ENCODE measurements at regions not wholly inside any gene's neighbourhood (a gene's known extent, or its start where the extent isn't known, plus 50 kb on each side); places are given as distances from the start of the nearest gene placed in this dataset.
A peak's percentile ranks its signal among the peaks of the same experiment; 100 is the strongest.
"Not testable (repeated sequence)": the region's sequence is repeated elsewhere in the genome, so short reads cannot be mapped to it uniquely, and the experiment has no call there.

- DNase-seq (ENCODE audit: low read depth), result no peak
Measured at GRCh38 chr2:187002242-187002641, 153.3 kb upstream of the ZSWIM2 start.

- no peak for DNase-seq (ENCODE audit: low read depth)
Measured at GRCh38 chr2:187001248-187001647, 152.3 kb upstream of the ZSWIM2 start.

GRCh38 chr2:186995092-186995491 lies 146.1 kb upstream of the ZSWIM2 start:
- DNase-seq (ENCODE audit: low read depth), result peak; percentile 21

GRCh38 chr2:186992597-186992996 lies 143.6 kb upstream of the ZSWIM2 start:
- no peak for DNase-seq (ENCODE audit: low read depth)

GRCh38 chr2:186991766-186992417 lies 142.9 kb upstream of the ZSWIM2 start:
- peak; percentile 23 for DNase-seq (ENCODE audit: low read depth)

- no peak for DNase-seq (ENCODE audit: low read depth)
Measured at GRCh38 chr2:186984966-186985365, 136.0 kb upstream of the ZSWIM2 start.

GRCh38 chr2:186984481-186984880 lies 135.5 kb upstream of the ZSWIM2 start:
- no peak for DNase-seq (ENCODE audit: low read depth)

- no peak for DNase-seq (ENCODE audit: low read depth)
Measured at GRCh38 chr2:186980787-186981550, 132.0 kb upstream of the ZSWIM2 start.

GRCh38 chr2:186980117-186980442 lies 131.1 kb upstream of the ZSWIM2 start:
- no peak for DNase-seq (ENCODE audit: low read depth)

GRCh38 chr2:186979439-186980116 lies 130.6 kb upstream of the ZSWIM2 start:
- no peak for DNase-seq (ENCODE audit: low read depth)

- no peak for DNase-seq (ENCODE audit: low read depth)
Measured at GRCh38 chr2:186977433-186978045, 128.6 kb upstream of the ZSWIM2 start.

GRCh38 chr2:186976329-186976728 lies 127.4 kb upstream of the ZSWIM2 start:
- DNase-seq (ENCODE audit: low read depth), result no peak

GRCh38 chr2:186972281-186972970 lies 123.5 kb upstream of the ZSWIM2 start:
- no peak for DNase-seq (ENCODE audit: low read depth)

GRCh38 chr2:186968277-186968676 lies 119.3 kb upstream of the ZSWIM2 start:
- peak; percentile 22 for DNase-seq (ENCODE audit: low read depth)

- no peak for DNase-seq (ENCODE audit: low read depth)
Measured at GRCh38 chr2:186966015-186966414, 117.0 kb upstream of the ZSWIM2 start.

GRCh38 chr2:186962085-186962747 lies 113.2 kb upstream of the ZSWIM2 start:
- no peak for DNase-seq (ENCODE audit: low read depth)

GRCh38 chr2:186960241-186960640 lies 111.3 kb upstream of the ZSWIM2 start:
- DNase-seq (ENCODE audit: low read depth), result not testable (repeated sequence)

- DNase-seq (ENCODE audit: low read depth), result no peak
Measured at GRCh38 chr2:186959486-186959885, 110.5 kb upstream of the ZSWIM2 start.

GRCh38 chr2:186950694-186951093 lies 101.7 kb upstream of the ZSWIM2 start:
- peak; percentile 23 for DNase-seq (ENCODE audit: low read depth)

GRCh38 chr2:186949726-186950256 lies 100.8 kb upstream of the ZSWIM2 start:
- DNase-seq (ENCODE audit: low read depth), result no peak

- no peak for DNase-seq (ENCODE audit: low read depth)
Measured at GRCh38 chr2:186947516-186947915, 98.5 kb upstream of the ZSWIM2 start.

Data from myocyte (in vitro differentiated cells).